ENCODE measurements at regions not wholly inside any gene's neighbourhood (a gene's known extent, or its start where the extent isn't known, plus 50 kb on each side); places are given as distances from the start of the nearest gene placed in this dataset.
"Not testable (repeated sequence)": the region's sequence is repeated elsewhere in the genome, so short reads cannot be mapped to it uniquely, and the experiment has no call there.

GRCh38 chr3:8113626-8114025, 388.0 kb upstream of the LMCD1 start:
- DNase-seq = no peak

DNA sequence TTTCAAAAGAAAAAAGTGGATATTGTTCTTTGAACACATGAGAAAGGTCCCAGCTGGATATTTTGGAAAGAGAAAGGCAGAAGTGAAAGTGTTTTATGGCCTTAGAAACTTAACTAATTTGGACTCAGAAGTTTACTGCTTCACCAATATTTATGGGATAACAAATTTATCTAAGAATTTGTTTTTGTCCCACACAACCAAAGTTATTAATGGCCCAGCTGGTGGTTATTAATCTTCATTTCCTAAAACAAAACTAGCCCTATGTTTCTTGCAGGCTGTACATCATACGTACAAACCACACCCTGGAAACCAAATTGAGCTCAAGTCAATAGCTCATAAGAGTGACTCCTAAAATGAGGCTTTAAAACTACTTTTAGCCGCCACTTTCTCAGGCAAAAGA, 372.9 kb upstream of the LMCD1 start:
- DNase-seq = no peak

DNA sequence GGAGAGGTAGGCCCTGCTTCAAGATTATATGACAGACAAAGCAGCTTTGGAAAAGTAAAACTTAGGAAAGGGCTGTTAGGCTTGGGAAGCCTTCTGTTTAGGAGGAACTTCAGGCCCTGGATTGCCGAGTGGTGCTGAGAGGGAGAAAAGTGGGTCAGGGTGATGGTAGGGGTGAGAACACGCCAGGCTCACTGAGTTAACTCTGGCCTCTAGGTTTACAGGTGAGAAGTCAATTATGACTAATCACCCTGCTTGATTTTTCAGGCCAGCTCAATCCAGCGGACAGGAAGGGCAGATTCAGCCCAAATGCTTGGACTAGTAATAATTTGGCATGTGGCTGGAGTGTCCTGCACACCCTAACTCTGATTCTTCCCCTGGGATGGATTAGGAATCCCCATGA, 365.1 kb upstream of the LMCD1 start:
- DNase-seq = no peak

- no peak for DNase-seq
These were observed 358.4 kb upstream of the LMCD1 start for GRCh38 chr3:8143186-8143585.

GRCh38 chr3:8145661-8146060, 356.0 kb upstream of the LMCD1 start:
- DNase-seq = no peak

- no peak for DNase-seq
These were observed 353.9 kb upstream of the LMCD1 start for GRCh38 chr3:8147711-8148110.

- no peak for DNase-seq
These were observed 348.7 kb upstream of the LMCD1 start for GRCh38 chr3:8152821-8153418.

DNA sequence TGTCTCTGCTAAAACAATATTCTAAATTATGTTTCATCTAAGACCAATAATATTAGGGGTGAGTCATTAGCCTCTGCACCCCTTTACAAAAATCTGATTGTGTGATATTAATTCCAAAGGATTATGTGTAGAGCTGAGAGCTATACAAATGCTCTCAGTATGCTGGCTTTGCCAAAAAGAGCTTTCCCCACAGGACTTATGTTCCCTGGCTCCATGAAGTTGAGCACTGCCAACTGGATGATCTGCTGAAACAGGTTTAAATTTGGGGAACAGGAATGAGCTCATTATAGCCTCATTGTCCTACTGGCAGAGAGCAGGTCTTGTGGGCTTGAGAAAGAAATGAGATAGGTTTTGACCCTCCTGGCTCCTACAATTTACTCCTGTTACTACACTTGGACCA, 347.8 kb upstream of the LMCD1 start:
- no peak for DNase-seq

DNA sequence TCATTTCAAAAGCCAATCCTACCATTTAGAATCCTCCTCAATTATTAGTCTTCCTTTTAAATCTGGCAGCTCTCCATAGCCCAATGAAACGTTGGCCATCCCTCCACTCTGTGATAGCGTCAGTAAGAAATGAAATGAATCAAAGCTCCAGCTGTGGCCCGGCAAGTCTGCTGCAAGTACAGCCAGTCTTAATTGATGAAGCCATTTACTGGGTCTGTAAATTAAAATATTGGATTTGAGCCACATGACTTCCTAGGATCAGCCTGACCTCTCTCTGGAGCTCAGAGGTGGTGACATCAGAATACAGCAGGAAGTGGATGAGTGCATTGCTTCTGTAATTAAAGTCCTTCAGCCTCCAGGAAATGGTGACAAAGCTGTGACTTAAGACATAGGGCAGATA, 347.0 kb upstream of the LMCD1 start:
- DNase-seq = no peak

GRCh38 chr3:8156138-8156537, 345.5 kb upstream of the LMCD1 start:
- no peak for DNase-seq

- DNase-seq = no peak
These were observed 344.8 kb upstream of the LMCD1 start for GRCh38 chr3:8156831-8157230.

DNA sequence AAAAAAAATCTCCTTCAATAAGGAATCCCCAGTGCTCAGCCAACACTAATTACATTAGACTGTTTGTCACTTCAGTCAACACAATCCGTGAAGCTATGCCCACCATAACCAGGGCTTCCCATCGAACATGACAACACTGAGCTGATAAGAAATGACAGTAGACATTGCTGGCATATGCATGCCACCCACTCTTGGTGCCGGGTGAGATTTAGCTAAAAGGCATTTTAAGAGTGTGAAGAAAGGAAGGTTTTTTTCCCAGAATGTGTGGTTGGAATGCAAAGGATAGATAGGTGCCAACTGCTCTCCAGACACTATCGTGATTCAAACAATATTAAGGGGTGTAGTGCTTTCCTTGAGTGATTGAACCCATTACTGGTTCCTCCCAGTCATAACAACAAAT, 344.0 kb upstream of the LMCD1 start:
- DNase-seq = peak in 5 of 56 donors; percentile 1 to 30 (median 2)

DNA sequence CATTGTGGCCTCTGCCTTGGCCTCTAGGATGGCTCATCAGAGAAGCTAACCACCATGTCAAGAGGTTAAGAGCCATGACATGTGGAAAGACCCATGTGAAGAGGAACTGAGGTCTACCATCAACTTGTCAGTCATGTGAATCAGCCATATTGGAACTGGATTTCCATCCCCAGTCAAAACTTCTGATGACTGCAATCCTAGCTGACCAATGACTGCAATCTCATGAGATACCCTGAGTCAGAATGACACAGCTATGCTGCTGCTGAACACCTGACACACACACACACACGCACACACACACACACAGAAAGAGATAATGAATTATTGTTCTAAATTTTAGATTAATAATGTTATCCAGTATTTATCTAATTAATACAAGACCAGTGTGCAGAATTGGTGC, 337.5 kb upstream of the LMCD1 start:
- no peak for DNase-seq

GRCh38 chr3:8166014-8166413, 335.6 kb upstream of the LMCD1 start:
- DNase-seq = no peak

DNA sequence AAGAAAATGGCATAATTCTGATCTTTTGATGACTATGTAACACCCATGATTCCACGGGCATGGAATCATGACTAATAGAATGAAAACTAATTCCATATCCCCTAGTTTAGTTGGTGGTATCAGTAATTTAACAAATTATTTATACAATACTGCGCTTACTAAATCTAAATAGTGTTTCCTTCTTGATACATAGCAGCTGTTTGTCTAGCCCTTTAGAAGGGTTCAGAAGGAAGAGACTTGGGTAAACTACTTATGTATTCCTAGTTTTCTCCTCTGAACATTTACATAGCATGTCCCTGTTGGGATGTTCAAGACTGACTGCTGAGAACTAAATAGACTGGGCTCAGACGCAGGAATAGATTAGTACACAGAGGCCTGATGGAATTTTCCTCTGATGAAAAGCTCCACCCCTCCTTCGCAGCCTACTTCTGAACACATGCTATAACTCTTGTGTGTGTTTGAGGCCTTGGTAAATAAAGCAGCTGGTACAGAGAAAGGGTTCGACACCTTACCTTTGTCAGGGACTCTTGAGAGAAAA, 330.6 kb upstream of the LMCD1 start:
- DNase-seq = no peak

- no peak for DNase-seq
These were observed 327.7 kb upstream of the LMCD1 start for GRCh38 chr3:8173892-8174291.

DNA sequence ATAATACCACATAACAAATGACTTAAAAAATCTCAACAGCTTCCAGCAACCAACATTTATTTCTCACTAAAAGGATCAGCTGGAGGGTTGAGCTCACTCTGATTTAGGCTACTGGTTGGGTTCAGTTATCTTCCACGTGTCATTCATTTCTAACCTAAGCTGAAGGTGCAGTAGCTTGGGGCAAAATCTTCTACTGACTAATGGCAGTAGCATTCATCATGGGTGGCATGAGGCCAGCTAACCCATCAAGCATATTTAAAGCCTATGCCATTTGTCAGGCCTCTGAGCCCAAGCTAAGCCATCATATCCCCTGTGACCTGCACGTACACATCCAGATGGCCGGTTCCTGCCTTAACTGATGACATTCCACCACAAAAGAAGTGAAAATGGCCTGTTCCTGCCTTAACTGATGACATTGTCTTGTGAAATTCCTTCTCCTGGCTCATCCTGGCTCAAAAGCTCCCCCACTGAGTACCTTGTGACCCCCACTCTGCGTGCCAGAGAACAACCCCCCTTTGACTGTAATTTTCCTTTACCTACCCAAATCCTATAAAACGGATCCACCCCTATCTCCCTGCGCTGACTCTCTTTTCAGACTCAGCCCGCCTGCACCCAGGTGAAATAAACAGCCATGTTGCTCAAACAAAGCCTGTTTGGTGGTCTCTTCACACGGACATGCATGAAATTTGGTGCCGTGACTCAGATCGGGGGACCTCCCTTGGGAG, 324.7 kb upstream of the LMCD1 start:
- not testable (repeated sequence) for DNase-seq

- DNase-seq = not testable (repeated sequence)
These were observed 323.1 kb upstream of the LMCD1 start for GRCh38 chr3:8178516-8178915.

GRCh38 chr3:8182904-8183303, 318.7 kb upstream of the LMCD1 start:
- no peak for DNase-seq

DNA sequence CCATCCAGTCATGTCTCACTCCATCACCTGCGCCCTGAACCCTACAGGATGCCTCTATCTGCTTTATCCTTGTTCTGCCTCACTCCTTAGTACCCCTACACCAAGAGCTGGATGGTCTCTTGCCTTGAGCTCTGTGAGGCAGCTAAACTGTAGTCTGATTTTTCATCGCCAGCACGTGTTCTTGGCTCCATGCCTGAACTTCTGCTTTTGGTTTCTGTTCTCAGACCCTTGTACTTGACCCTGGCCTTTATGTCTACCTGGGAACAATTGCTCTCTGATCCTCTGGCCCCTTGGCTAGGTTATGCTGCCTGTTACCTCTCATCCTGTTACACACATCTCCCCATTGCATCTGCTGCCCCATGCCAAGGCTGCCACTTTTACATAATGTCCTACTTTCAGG, 318.0 kb upstream of the LMCD1 start:
- no peak for DNase-seq

DNA sequence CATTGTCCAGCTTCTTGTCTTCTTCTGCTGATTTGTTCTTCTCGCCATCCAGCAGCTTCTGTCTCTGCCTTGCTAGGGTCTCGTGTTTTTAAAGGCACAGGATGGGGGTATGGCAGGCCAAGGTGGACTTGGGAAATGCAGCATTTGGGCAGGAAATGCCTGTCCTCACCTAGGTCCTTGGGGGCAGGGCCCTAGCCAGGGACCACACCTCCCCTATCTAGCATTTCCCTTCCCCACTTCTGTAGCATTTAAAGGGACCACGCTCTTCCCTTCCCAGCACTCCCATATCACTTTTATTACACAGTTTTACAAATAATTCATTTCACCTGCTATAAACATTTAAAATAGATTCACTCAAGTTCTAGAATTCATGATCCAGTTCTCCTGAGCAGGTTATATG, 315.4 kb upstream of the LMCD1 start:
- DNase-seq = no peak

GRCh38 chr3:8187996-8188395, 313.6 kb upstream of the LMCD1 start:
- DNase-seq = no peak

GRCh38 chr3:8189051-8189450, 312.6 kb upstream of the LMCD1 start:
- DNase-seq = no peak

Measured in amygdala (tissue), 56 donors.